ENCODE measurements at regions not wholly inside any gene's neighbourhood (a gene's known extent, or its start where the extent isn't known, plus 50 kb on each side); places are given as distances from the start of the nearest gene placed in this dataset.

DNA sequence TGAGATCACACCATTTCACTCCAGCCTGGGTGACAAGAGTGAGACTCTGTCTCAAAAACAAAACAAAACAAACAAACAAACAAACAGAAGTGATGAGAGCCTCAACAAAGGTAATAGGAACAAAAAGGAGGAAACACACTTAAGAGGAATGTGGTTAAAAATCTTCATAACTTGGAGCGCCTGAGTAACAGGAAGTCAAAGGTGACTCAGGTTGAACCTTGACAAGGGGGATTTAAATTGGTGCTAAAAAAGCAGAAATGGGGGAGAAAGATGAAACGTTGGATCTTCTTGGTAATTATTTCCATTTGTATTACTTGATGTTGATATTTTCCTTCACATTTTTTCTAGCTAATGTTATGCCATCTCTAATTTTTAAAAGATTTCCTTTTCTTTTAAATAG lies 318.5 kb upstream of the TCF4 start:
- Histone ChIP-seq H3K9me3 (ENCODE audit: control insufficient read depth, insufficient read depth, low read length) (no peaks in the 10 kb centered on the region), H3K27ac (ENCODE audit: low read length) (no peak overlapping the region), H3K27me3 (ENCODE audit: control insufficient read depth, insufficient read depth, low read length) (no peaks in the 10 kb centered on the region), H3K4me1 (ENCODE audit: control insufficient read depth, insufficient read depth, low read length) (no peaks in the 10 kb centered on the region), H3K4me3 (ENCODE audit: low read length) (no peak overlapping the region), H3K36me3 (ENCODE audit: control insufficient read depth, insufficient read depth, low read length) (no peaks in the 10 kb centered on the region)
- Mint-ChIP-seq H3K27me3 (ENCODE audit: low read depth in 2 of 2) (no peaks in the 10 kb centered on the region), H3K4me3 (no peak overlapping the region), H3K9me3 (peaks cover 0 to 4% of the 10 kb centered on the region in 2 donors), H3K36me3 (no peaks in the 10 kb centered on the region), H3K4me1 (no peaks in the 10 kb centered on the region), H3K27ac (no peak overlapping the region)
- WGBS (ENCODE audit: insufficient coverage): 7% methylated on average over 1 of the region's 2 CpGs
- no peak for ATAC-seq
- DNase-seq: no peak
- intact Hi-C loops (cut with micrococcal nuclease): no loop called here
- TF ChIP-seq, protein P1, sequence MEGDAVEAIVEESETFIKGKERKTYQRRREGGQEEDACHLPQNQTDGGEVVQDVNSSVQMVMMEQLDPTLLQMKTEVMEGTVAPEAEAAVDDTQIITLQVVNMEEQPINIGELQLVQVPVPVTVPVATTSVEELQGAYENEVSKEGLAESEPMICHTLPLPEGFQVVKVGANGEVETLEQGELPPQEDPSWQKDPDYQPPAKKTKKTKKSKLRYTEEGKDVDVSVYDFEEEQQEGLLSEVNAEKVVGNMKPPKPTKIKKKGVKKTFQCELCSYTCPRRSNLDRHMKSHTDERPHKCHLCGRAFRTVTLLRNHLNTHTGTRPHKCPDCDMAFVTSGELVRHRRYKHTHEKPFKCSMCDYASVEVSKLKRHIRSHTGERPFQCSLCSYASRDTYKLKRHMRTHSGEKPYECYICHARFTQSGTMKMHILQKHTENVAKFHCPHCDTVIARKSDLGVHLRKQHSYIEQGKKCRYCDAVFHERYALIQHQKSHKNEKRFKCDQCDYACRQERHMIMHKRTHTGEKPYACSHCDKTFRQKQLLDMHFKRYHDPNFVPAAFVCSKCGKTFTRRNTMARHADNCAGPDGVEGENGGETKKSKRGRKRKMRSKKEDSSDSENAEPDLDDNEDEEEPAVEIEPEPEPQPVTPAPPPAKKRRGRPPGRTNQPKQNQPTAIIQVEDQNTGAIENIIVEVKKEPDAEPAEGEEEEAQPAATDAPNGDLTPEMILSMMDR (IDR thresholded peaks at IDR 0.05): no peak

DNA sequence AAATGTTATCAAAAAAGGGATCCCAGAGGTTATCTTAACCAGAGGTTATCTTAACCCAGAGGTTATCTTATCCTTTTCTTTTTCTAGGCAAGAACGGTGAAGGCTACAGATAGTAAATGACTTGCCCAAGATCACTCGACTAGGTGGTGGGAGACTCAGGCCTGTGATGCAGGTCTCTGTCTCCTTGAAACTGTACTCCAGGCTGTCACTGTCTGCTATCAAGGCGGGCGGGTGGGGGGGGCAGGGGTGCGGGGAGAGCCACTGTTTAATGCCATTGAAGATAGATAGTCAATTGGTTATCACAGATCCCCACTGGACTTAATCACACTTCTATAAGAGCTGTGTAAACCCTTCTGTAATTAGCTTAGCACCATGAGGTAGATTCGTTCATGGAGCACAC lies 315.9 kb upstream of the TCF4 start:
- no peaks in the 10 kb centered on the region for H3K27me3 Mint-ChIP-seq (ENCODE audit: low read depth in 2 of 2)
- intact Hi-C loops (cut with micrococcal nuclease): no loop called here
- Histone ChIP-seq H3K4me1 (ENCODE audit: control insufficient read depth, insufficient read depth, low read length) (no peaks in the 10 kb centered on the region), H3K4me3 (ENCODE audit: low read length) (no peak overlapping the region), H3K27me3 (ENCODE audit: control insufficient read depth, insufficient read depth, low read length) (no peaks in the 10 kb centered on the region), H3K9me3 (ENCODE audit: control insufficient read depth, insufficient read depth, low read length) (no peaks in the 10 kb centered on the region), H3K27ac (ENCODE audit: low read length) (no peak overlapping the region), H3K36me3 (ENCODE audit: control insufficient read depth, insufficient read depth, low read length) (no peaks in the 10 kb centered on the region)
- TF ChIP-seq, protein P1 (IDR thresholded peaks at IDR 0.05): no peak
- H3K4me1 Mint-ChIP-seq: no peaks in the 10 kb centered on the region
- no peak overlapping the region for H3K4me3 Mint-ChIP-seq
- DNase-seq (no peak), ATAC-seq (no peak)
- H3K9me3 Mint-ChIP-seq: peaks cover 0 to 6% of the 10 kb centered on the region in 2 donors
- no peaks in the 10 kb centered on the region for H3K36me3 Mint-ChIP-seq
- 87% methylated on average over 3 of the region's 6 CpGs for WGBS (ENCODE audit: insufficient coverage)
- H3K27ac Mint-ChIP-seq: no peak overlapping the region

DNA sequence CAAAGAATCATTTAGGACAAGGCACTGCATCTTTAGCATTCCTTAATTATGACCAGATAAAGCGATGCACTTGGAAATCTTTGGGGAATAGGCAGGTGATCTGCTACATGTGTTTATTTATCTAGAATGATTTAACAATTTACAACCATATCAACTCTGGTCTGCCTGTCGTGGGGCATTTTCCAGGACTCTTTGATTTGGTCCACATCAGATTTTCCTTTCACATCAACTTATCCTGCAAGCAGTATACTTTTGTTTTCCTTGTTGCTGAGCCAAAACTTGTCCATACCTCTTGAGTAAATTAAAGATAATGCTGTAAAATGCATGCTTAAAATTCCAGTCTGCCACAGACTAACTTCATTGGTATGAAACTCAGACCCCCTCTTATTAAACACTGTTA lies 312.4 kb upstream of the TCF4 start:
- 85% methylated on average over 1 of the region's 2 CpGs for WGBS (ENCODE audit: insufficient coverage)
- no peak for ATAC-seq
- peaks cover 0 to 2% of the 10 kb centered on the region in 2 donors for H3K9me3 Mint-ChIP-seq

More for the DNA sequence above, 312.4 kb upstream of the TCF4 start:
- H3K36me3 ChIP-seq (ENCODE audit: control insufficient read depth, insufficient read depth, low read length): no peaks in the 10 kb centered on the region
- no peak overlapping the region for H3K4me3 ChIP-seq (ENCODE audit: low read length)
- intact Hi-C loops (cut with micrococcal nuclease): no loop called here
- no peak overlapping the region for H3K27ac Mint-ChIP-seq
- no peaks in the 10 kb centered on the region for H3K9me3 ChIP-seq (ENCODE audit: control insufficient read depth, insufficient read depth, low read length)
- no peak for DNase-seq
- H3K4me1 ChIP-seq (ENCODE audit: control insufficient read depth, insufficient read depth, low read length): no peaks in the 10 kb centered on the region
- H3K4me1 Mint-ChIP-seq: no peaks in the 10 kb centered on the region
- H3K27me3 Mint-ChIP-seq (ENCODE audit: low read depth in 2 of 2): no peaks in the 10 kb centered on the region
- TF ChIP-seq, protein P1 (IDR thresholded peaks at IDR 0.05): no peak
- no peaks in the 10 kb centered on the region for H3K27me3 ChIP-seq (ENCODE audit: control insufficient read depth, insufficient read depth, low read length)
- no peak overlapping the region for H3K27ac ChIP-seq (ENCODE audit: low read length)
- H3K36me3 Mint-ChIP-seq: no peaks in the 10 kb centered on the region
- no peak overlapping the region for H3K4me3 Mint-ChIP-seq
